Spleen (tissue), 7 donors: ENCODE measurements at regions not wholly inside any gene's neighbourhood (a gene's known extent, or its start where the extent isn't known, plus 50 kb on each side); places are given as distances from the start of the nearest gene placed in this dataset.

Experiments
- CTCF ChIP-seq, 11 experiments: fragments of 200-600 bp in 7 of 11; fragments of 450-650 bp in 4 of 11; sonication (generic) in 4 of 11; IDR thresholded peaks in 8 of 11; conservative IDR thresholded peaks in 3 of 11; 1 replicate in 7 of 11; 2 replicates in 4 of 11; pipeline versions ENCODE4 v1.4.0 to v1.8.0; 2016 to 2021; ENCODE audit warnings: antibody characterized with exemption in 11 of 11, inconsistent platforms in 4 of 11, mild to moderate bottlenecking in 1 of 11
- POLR2A ChIP-seq, 3 donors: fragments of 450-650 bp; IDR thresholded peaks; one replicate each; pipeline ENCODE4 v1.5.1; 2017; ENCODE audit warnings: antibody characterized with exemption in 3 of 3, mild to moderate bottlenecking in 1 of 3
- POLR2AphosphoS5 ChIP-seq, 3 donors: sonication (generic); formaldehyde crosslinking; IDR thresholded peaks; one replicate each; pipeline ENCODE4 v1.5.1; 2017; ENCODE audit warnings: antibody characterized with exemption in 3 of 3
- donor health status: DM: no; HTN: no; CAD: no; lungs with moderate emphysema.
- donor health status: DM: no; HTN: no; CAD: no.
- donor health status: DM: no; HTN: no; CAD: no.

GRCh38 chr3:132230156-132231000 is 86.8 kb upstream of the ACP3 start:
- TF ChIP-seq POLR2A (IDR thresholded peaks at IDR 0.05) (no peak), CTCF (IDR thresholded peaks at IDR 0.05 in 8 of 11, conservative IDR thresholded peaks at IDR 0.05 in 3 of 11) (no peak), POLR2AphosphoS5 (IDR thresholded peaks at IDR 0.05) (no peak)
